Dedifferentiated amniotic fluid mesenchymal stem cell (primary cell): ENCODE measurements at regions not wholly inside any gene's neighbourhood (a gene's known extent, or its start where the extent isn't known, plus 50 kb on each side); places are given as distances from the start of the nearest gene placed in this dataset.
A peak's percentile ranks its signal among the peaks of the same experiment; 100 is the strongest.
"Not testable (repeated sequence)": the region's sequence is repeated elsewhere in the genome, so short reads cannot be mapped to it uniquely, and the experiment has no call there.

Experiments
- DNase-seq: peaks from one replicate; pipeline ENCODE4 v3.0.0-alpha.2; 2016; ENCODE audit errors: extremely low spot score

GRCh38 chr13:63546524-63546923, 2130.9 kb upstream of the PCDH20 start:
- DNase-seq: no peak

- no peak for DNase-seq
Observed at GRCh38 chr13:63542770-63543169, 2127.1 kb upstream of the PCDH20 start.

DNA sequence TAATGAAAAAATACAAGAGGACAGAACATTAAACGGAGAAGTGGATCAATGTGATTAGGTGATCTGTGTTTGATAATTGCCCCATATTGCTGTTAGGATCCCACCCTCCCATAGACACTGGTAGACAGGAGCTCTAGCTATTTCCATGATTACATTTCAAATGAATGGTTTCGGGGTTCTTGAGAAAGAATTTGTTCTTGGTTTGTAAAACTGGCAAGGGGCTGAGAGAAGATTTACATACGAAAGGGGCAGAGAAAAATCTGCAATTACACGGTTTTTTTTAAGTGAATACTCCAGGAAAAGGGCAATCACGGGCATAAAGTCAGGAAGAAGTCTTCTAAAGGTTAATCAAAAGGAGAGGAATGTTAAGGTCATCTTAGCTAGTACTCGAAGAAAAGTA, 2125.7 kb upstream of the PCDH20 start:
- DNase-seq: no peak

- no peak for DNase-seq
Observed at GRCh38 chr13:63540061-63540460, 2124.4 kb upstream of the PCDH20 start.

GRCh38 chr13:63517371-63517770, 2101.7 kb upstream of the PCDH20 start:
- peak; percentile 22 for DNase-seq

- DNase-seq: no peak
Observed at GRCh38 chr13:63516124-63516523, 2100.5 kb upstream of the PCDH20 start.

DNA sequence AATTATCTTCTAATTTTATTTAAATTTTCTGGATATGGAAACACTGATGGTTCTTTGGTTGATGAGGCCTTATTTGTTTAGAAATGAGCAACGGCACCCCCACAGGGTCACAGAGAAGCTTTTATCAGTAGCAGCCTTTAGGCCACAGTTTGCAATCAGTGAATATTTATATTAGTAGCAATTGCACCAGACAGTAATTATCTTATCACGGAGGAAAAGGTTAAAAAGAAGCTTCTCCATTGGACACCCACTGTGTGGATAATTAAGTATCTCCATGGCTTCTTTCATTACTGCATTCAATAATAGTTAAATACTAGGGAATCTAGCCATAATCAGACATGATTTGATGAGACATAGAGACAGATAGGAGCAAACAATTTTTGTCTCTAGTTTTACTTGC, 2099.2 kb upstream of the PCDH20 start:
- DNase-seq: no peak

- no peak for DNase-seq
Observed at GRCh38 chr13:63512095-63512494, 2096.4 kb upstream of the PCDH20 start.

GRCh38 chr13:63501702-63502101, 2086.1 kb upstream of the PCDH20 start:
- no peak for DNase-seq

DNA sequence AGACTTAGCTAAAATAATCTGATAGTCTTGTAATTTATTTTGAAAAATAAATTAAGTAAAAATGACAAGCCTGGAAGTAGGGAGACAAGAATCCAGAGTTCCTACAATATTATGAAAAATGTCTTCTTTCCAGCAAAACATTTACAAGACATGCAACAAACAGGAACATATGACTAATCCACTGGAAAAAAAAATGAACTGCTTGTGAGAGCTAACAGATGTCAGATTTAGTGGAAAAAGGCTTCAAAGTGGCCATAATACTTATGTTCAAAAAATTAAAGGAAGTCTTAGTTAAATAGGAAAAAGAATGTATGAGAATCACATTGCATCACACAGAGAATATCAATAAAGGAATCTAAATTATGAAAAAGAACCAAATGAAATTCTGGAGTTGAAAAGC, 2082.0 kb upstream of the PCDH20 start:
- DNase-seq: no peak

- no peak for DNase-seq
Observed at GRCh38 chr13:63492604-63493003, 2077.0 kb upstream of the PCDH20 start.

- no peak for DNase-seq
Observed at GRCh38 chr13:63490149-63490548, 2074.5 kb upstream of the PCDH20 start.

DNA sequence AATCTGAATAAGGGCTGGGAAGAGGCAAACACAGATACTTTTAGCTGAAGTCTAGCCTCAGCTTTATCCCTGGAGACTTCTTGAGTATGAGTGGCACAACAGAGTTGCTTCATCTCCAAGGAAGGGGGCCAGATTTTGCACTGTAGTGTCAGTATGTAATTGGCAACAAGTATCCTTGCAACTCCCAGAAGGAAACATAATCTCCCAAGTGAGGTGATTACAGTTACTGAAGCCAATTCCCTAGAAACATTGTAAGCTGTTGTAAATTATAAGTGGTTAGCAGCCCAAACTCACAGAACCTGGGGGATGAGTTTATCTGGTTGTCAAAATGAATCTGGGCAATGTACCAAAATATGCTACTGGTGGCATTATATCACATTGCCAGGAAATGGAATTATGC, 2065.7 kb upstream of the PCDH20 start:
- DNase-seq: peak; percentile 76

DNA sequence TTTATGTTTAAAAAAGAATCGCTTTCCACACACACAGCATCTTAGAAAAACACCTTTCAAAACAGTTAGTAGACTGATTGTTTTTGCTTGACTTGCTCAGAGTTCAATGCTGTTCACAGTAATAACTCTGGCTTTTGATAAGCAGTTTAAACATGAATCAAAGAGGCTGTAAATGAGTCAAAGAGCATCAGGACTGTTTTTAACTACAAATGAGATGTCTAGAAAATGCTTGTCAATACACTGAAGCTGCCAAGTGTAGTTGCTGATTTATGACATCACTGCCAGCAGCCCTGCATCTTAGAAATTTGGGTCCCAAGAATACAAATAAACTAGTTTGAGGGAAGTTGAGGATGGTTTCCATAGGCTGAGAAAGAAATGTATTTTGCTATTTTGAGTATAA, 2057.1 kb upstream of the PCDH20 start:
- no peak for DNase-seq

DNA sequence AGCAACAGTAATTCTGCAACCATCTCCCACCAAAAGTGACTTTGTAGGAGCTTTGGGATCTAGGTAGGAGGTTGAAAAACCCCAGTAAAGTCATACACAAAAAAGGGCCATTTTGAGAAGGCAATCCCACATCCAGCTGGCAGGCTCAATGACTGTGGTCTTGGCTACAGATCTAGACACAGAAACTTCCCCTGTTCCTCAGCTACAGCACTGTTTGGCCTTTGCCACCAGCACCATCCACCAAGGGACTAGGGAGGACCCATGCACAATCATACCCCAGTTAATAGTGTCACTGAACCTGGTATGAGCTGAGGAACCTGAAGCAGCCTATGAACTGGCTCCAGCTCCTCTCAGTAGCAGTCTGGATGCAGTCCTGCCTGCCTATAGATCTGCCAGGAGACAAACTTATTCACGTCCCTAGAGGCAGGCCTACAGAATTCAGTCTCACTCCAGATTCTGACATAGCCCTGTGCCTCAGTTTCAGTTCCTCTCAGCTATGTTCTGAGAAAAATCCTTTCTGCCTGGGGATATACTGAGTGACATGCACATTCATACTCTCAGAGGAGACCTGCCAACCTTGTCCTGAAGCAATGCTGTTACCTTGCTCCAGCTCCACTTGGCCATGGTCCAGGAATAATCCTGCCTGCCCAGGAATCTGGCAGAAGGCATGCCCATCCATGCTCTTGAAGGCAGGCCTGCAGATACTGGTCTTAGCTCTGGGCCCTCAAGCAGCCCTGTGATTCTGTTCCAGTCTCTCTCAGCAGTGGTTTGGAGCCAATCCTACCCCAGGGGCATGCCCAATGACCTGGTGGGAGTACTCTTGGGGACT, 2048.3 kb upstream of the PCDH20 start:
- DNase-seq: no peak

- no peak for DNase-seq
Observed at GRCh38 chr13:63460462-63461090, 2044.9 kb upstream of the PCDH20 start.

- DNase-seq: no peak
Observed at GRCh38 chr13:63457186-63457585, 2041.5 kb upstream of the PCDH20 start.

GRCh38 chr13:63455938-63456337, 2040.3 kb upstream of the PCDH20 start:
- DNase-seq: no peak

DNA sequence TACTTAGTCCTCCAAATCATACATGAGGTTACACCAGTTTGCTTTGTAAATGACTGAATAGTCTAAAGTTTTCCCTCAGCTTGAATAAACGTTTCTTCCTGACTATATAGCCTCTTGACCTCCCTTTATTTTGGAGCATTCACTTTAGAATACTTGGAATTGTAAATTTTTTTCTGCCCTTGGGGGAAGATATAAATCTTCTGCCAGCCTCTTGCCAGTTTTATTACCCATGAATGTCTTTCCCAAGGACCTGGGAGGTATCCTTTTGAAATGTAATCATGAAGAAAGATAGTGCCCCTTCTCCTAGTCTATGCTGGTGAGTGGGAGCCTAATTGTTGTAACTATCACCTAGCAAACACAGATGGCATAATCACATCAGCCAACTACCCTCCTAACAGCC, 2033.9 kb upstream of the PCDH20 start:
- DNase-seq: no peak

GRCh38 chr13:63448692-63449091, 2033.0 kb upstream of the PCDH20 start:
- no peak for DNase-seq

DNA sequence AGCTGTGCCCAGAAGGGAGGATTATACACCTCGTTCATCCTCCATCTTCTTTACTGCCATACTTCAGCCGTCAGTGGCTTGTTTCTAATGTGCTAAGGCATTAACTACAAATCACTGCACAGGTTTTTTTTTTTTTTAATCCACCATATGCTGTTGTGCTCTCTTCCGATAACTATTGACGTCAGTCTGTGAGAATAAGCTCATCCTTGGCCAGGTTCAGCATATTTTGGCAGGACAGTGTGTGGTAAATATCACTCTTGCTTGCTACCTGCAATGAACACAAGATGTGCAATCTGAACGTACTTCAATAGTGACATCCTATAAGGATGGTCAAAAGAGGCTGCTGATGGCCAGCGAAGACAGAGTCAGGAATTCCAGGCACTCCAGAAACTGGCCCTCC, 2030.7 kb upstream of the PCDH20 start:
- no peak for DNase-seq

GRCh38 chr13:63444225-63444624, 2028.6 kb upstream of the PCDH20 start:
- not testable (repeated sequence) for DNase-seq

DNA sequence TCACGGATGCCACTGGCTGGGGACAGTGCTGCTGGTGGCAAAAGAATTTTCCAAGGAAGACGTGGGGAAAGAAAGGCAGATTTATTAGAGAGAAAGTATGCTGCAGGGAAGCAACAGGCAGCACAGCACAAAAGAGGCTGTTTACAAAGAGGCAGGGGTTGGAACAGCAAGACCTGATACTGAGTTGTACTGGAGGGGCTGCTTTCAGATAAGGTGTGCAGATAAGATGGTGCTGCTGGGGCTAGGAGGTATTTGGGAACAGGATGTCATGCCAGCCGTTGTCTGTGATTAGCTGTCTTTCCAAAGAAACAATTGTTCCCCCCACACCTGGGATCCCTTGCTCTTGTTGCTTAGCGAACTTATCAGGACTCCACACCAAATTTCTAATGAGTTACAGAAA, 2023.3 kb upstream of the PCDH20 start:
- DNase-seq: no peak

GRCh38 chr13:63436325-63436668, 2020.6 kb upstream of the PCDH20 start:
- no peak for DNase-seq
